SJCRH30 (cell line): ENCODE measurements at regions not wholly inside any gene's neighbourhood (a gene's known extent, or its start where the extent isn't known, plus 50 kb on each side); places are given as distances from the start of the nearest gene placed in this dataset.

Experiments used
- DNase-seq, 2 experiments: peaks; one replicate each; pipeline ENCODE4 v3.0.0-alpha.2; 2015 to 2020
- H3K27ac ChIP-seq: fragments of 250-450 bp; sonication (Bioruptor Pico); 2 replicates; pipeline ENCODE4 v1.5.1; 2020; ENCODE audit warnings: mild to moderate bottlenecking, moderate library complexity
- H3K27me3 ChIP-seq: fragments of 250-450 bp; sonication (Bioruptor Pico); 2 replicates; pipeline ENCODE4 v1.5.1; 2020; ENCODE audit warnings: mild to moderate bottlenecking, moderate library complexity
- H3K36me3 ChIP-seq: fragments of 250-450 bp; sonication (Bioruptor Pico); 2 replicates; pipeline ENCODE4 v1.5.1; 2020; ENCODE audit warnings: mild to moderate bottlenecking, moderate library complexity
- H3K4me1 ChIP-seq: fragments of 250-450 bp; sonication (Bioruptor Pico); 2 replicates; pipeline ENCODE4 v1.5.1; 2020; ENCODE audit warnings: mild to moderate bottlenecking, moderate library complexity
- H3K4me3 ChIP-seq: fragments of 250-450 bp; sonication (Bioruptor Pico); 2 replicates; pipeline ENCODE4 v1.5.1; 2020; ENCODE audit warnings: mild to moderate bottlenecking, moderate library complexity
- H3K9me3 ChIP-seq: fragments of 250-450 bp; sonication (Bioruptor Pico); replicated peaks from 2 replicates; pipeline ENCODE4 v1.5.1; 2020; ENCODE audit warnings: mild to moderate bottlenecking, moderate library complexity

DNA sequence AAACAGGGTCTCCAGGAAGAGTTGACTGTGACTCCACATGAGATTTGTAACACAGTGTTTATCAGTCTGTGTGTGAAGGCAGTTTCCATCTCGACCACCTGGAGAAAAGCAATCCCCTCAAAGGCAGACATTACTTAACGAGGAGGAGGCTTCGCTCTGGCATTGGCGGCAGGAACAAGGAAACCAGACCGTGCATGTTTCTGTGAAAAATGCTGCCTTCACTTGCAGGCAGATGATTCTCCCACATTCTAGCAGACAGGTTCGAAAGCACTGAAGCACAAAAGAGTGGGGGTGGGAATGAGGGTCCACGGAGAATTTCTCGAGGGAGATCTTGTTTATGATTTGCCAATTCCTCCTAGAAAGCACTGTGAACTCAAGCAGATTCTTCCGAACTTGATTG is 414.0 kb downstream of the SLC4A3 start:
- Histone ChIP-seq H3K4me3 (no peak overlapping the region), H3K36me3 (no peaks in the 10 kb centered on the region), H3K27me3 (no peaks in the 10 kb centered on the region), H3K9me3 (no peaks in the 10 kb centered on the region), H3K4me1 (peaks cover 12% of the 10 kb centered on the region), H3K27ac (no peak overlapping the region)
- no peak for DNase-seq

DNA sequence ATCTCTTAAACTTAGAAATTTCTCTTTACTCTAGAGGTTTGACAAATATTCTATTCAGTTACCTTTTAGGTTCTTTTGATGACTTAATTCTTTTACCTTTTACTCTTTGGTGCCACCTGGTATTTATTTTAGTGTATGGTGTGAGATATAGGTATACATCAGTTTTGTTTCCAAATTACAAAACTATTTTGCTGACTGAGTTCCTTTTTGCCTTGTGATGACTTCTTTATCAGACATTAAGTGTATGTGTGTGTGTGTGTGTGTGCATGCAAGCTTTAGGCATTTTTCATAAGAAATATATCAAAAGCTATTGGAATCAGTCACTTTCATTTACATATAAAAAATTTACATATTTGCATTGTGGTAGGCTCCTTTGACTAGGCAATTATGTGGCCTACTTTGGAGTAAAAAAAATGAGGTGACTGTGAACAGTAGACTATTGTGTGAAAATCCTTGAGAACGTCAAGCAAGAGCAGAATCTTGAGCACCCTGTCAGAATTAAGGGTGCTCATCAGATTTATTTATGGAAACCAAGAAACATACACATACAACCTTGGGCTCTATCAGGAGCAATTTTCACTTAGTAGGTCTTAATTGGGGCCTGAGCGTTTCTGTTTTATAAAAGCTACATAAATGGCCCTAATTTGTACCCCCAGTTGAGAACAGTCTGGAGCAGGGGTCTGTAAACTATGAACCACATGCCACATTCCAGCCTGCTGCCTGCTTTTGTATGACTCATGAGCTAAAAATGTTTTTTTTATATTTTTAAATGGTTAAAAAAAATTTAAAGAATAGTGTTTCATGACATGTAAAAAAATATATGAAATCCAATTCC is 415.9 kb downstream of the SLC4A3 start:
- no peaks in the 10 kb centered on the region for H3K36me3 ChIP-seq
- H3K9me3 ChIP-seq = no peaks in the 10 kb centered on the region
- no peaks in the 10 kb centered on the region for H3K27me3 ChIP-seq
- peak in 1 of 2 experiments; percentile 5 for DNase-seq
- H3K27ac ChIP-seq = no peak overlapping the region
- no peak overlapping the region for H3K4me3 ChIP-seq
- peaks cover 12% of the 10 kb centered on the region for H3K4me1 ChIP-seq

DNA sequence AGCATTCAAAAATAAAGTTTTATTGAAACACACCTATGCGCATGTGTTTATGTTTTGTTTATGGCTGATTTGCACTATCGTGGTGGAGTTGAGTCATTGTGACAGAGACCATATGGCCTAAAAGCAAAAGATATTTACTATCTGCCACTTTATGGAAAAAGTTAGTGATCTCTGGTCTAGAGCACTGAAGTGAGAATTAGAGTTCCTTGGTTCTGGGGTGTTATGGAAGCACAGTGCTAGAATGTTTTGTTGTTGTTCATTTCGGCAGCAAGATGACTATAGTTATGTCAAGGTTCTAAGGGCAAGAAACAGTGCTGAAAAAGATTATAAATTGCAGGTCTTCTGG is 416.5 kb downstream of the SLC4A3 start:
- no peaks in the 10 kb centered on the region for H3K36me3 ChIP-seq

DNA sequence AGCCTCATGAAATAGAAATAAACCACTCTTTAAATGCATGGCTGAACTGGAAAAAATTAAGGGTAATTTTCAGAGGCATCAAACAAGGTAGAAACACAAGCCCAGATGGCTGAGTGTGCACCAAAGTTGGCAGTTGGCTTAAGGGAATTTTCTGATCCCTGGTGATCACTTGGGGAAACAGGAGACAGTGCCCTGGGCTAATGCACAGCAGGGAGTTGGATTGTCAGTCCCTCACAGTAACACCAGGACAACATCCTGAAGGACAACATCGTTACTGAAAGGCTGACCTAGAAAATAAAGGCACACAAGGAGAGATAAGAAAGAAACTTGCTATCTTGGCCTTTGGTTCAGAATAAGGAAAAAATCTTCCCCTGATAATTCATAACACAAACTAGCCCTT is 417.0 kb downstream of the SLC4A3 start:
- Histone ChIP-seq H3K4me1 (peaks cover 12% of the 10 kb centered on the region), H3K36me3 (no peaks in the 10 kb centered on the region), H3K4me3 (no peak overlapping the region), H3K27ac (no peak overlapping the region), H3K9me3 (no peaks in the 10 kb centered on the region), H3K27me3 (no peaks in the 10 kb centered on the region)
- DNase-seq = no peak

More for the DNA sequence above, 416.5 kb downstream of the SLC4A3 start:
- peaks cover 12% of the 10 kb centered on the region for H3K4me1 ChIP-seq
- no peak overlapping the region for H3K4me3 ChIP-seq
- DNase-seq = no peak
- H3K9me3 ChIP-seq = no peaks in the 10 kb centered on the region
- no peaks in the 10 kb centered on the region for H3K27me3 ChIP-seq
- H3K27ac ChIP-seq = no peak overlapping the region

DNA sequence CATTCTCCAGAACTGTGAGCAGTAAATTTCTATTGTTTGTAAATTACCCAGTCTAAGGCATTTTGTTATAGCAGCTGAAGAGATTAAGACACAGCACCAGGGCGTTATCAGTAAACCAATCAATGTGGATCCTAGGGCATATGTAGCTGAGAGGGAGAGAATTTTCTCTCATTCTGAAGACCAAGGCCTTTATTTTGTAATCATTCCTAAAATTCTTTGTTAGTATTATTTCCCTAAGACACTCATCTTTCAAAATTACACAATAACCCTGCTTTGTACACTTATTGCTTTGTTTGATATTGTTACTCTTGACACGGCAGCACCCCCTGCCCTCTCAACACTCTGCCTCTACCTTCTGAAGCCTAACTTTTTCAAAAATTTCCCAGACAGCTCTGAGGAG is 419.1 kb downstream of the SLC4A3 start:
- Histone ChIP-seq H3K27me3 (no peaks in the 10 kb centered on the region), H3K27ac (no peak overlapping the region), H3K4me3 (no peak overlapping the region), H3K9me3 (no peaks in the 10 kb centered on the region), H3K4me1 (peaks cover 12% of the 10 kb centered on the region), H3K36me3 (no peaks in the 10 kb centered on the region)
- DNase-seq = no peak

DNA sequence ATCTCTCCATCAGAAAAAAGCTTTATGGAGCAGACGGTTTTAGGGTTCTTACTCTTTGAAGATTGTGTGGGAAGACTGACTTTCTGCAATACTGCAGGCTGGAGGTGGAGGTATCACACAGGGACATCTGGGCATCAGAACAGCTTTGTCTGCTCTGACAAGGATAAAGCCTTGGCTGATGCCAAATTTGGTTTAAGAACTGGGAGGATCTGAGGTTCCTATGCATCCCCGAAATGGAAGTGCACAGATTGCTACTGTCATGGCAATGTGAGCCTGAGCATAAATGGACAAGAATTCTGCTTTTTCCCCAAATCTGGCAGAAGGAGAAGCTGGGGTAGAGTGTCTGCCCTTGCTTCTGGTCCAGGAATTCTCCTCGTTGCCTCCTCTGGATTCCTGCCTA is 424.3 kb downstream of the SLC4A3 start:
- Histone ChIP-seq H3K9me3 (no peaks in the 10 kb centered on the region), H3K4me1 (no peaks in the 10 kb centered on the region), H3K4me3 (no peak overlapping the region), H3K27ac (no peak overlapping the region), H3K27me3 (no peaks in the 10 kb centered on the region), H3K36me3 (no peaks in the 10 kb centered on the region)
- no peak for DNase-seq

DNA sequence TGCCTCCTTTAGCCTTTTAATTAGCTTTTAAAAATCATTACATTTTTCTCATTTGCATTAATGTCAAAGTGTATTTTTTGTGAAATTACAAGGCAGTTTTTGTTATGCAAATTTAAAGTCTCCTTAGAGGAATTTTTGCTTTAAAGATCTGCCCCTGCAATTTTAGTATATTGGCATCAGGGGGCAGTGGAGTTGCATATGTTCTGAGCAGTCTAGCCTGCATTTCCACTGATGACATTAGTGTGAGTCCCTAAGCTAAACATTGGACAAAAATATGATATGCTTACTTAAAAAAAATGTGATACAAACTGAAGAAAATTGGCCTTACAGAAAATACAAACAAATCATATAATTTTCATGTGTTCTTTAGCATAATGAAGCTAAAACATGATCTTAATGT is 426.5 kb downstream of the SLC4A3 start:
- H3K27me3 ChIP-seq = no peaks in the 10 kb centered on the region
- peak in 1 of 2 experiments; percentile 50 for DNase-seq
- no peaks in the 10 kb centered on the region for H3K9me3 ChIP-seq
- H3K4me3 ChIP-seq = no peak overlapping the region
- no peaks in the 10 kb centered on the region for H3K4me1 ChIP-seq
- no peaks in the 10 kb centered on the region for H3K36me3 ChIP-seq
- no peak overlapping the region for H3K27ac ChIP-seq

DNA sequence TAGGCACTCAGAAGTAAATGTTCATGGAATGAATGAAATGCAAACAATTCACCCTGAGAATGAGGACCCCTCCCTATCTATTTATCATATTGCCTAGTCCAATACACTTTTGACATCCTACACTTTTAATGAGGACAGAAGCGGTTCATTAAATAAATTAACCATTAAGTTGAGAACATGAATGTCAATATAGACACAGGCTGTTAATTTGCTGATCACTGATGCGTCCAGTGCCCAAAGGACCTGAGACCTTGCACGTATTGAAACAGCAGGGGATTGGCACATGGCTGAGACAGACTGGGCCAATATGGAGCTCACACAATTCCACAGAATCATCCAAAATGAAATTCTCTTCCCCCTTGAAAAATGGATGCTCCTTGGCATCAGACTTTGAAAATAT is 430.0 kb downstream of the SLC4A3 start:
- no peaks in the 10 kb centered on the region for H3K36me3 ChIP-seq
- no peaks in the 10 kb centered on the region for H3K27me3 ChIP-seq
- H3K4me1 ChIP-seq = no peaks in the 10 kb centered on the region
- DNase-seq = no peak
- no peak overlapping the region for H3K4me3 ChIP-seq
- no peaks in the 10 kb centered on the region for H3K9me3 ChIP-seq
- H3K27ac ChIP-seq = no peak overlapping the region

DNA sequence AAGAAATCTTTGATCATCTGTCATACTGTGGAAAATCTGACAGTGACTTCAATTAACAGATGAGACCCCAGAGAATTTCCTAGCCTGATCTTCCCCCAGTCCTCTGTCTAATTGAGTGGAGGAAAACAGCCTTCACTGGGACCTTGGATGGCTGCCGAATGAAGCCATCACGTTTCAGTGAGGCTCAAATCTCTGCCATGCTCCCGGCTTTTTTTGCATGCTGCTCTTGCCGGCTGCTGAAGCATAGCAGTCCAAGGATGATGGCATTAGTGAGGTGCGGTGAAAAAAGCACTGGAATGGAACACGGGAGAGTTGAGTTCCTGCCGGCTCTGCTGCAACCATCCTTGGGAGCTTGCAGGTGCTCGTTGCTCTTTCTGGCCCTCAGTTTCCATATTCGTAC is 430.5 kb downstream of the SLC4A3 start:
- no peak for DNase-seq
- Histone ChIP-seq H3K27me3 (no peaks in the 10 kb centered on the region), H3K9me3 (no peaks in the 10 kb centered on the region), H3K4me3 (no peak overlapping the region), H3K27ac (no peak overlapping the region), H3K4me1 (no peaks in the 10 kb centered on the region), H3K36me3 (no peaks in the 10 kb centered on the region)

DNA sequence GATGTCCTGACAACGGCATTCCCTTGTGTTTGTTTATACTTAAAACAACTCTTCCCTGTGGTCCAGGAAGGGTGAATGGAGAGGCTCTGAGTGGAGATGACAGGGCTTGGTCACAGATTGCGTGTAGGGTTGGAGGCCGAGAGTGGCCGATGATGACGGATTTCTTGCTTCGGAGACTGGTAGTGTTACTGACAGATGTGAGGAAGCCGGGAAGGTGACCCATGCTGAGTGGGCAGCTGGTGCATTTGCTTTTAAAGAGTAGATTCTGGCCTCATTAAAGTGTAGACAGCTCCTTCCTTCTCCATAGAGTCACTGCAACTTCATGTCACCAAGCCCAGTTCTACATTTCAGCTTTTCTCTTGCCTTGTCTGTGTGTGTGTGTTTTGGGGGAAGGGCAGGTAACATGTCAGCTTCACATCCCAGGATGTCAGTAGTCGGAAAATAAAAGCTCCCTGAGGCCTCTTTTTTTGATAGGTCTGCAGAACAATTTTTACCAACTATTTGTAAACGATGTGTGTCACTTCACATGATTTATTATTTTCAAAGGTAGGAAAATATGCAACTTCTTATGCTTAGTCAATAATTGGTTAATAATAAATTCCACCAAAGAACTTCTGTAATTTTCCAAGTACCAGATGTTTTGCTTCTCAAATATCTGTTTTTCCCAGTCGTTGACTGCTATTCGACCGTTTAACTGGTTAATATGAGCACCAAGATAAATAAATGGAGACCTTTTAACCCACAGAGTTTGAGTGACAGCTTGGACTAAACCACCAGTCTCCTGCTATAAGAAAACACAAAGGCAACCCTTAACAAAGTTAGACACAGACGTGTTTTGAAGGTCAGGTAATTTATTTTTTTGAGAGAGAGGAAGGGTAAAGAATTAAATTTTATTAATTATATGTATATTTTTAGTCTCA is 436.9 kb downstream of the SLC4A3 start:
- no peak for DNase-seq
- no peak overlapping the region for H3K27ac ChIP-seq
- H3K36me3 ChIP-seq = no peaks in the 10 kb centered on the region
- no peaks in the 10 kb centered on the region for H3K27me3 ChIP-seq
- no peaks in the 10 kb centered on the region for H3K4me1 ChIP-seq
- H3K4me3 ChIP-seq = no peak overlapping the region
- no peaks in the 10 kb centered on the region for H3K9me3 ChIP-seq

DNA sequence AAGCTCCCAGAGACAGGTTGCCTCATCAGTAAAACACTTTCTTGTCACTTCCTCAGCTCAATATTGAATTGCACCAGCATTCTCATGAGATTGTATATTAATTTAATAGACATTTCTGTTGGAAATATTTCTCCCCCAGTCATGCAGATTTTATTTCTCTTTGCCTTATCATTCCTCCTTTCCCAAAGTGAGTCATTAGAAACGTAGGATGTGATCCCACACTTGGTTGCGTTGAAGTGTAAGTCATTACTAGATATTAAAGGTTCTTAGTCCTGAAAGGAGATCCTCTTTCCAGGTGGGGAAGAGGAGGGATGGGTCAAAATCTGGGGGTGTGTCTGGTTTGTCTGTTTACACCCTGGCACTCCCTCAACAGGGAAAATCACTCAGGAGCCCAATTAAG is 438.2 kb downstream of the SLC4A3 start:
- Histone ChIP-seq H3K27ac (no peak overlapping the region), H3K9me3 (no peaks in the 10 kb centered on the region; the same call in 1 of the 2 replicates), H3K4me1 (no peaks in the 10 kb centered on the region), H3K27me3 (no peaks in the 10 kb centered on the region), H3K4me3 (no peak overlapping the region), H3K36me3 (no peaks in the 10 kb centered on the region)
- no peak for DNase-seq

DNA sequence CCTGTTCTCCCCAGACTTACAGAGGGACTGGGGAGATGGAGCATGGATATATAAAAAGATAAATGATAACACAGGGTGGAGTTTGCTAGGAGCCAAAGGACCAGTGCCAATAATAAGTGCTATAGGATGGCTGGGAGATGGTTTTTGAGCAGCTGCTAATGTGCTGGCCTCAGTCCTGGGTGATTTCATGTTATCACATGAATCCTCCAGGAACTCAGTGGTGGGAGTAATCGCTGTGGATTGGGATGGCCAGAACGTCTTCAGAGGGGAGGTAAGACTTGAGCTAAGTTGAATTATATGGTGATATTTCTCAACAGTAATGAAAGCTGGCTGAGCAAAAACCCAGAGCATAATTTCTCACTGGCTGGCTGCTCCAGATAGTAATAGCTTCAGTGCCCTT is 441.4 kb downstream of the SLC4A3 start:
- Histone ChIP-seq H3K27ac (no peak overlapping the region), H3K36me3 (no peaks in the 10 kb centered on the region), H3K27me3 (no peaks in the 10 kb centered on the region; the same call in 1 of the 2 replicates), H3K4me3 (no peak overlapping the region), H3K4me1 (no peaks in the 10 kb centered on the region), H3K9me3 (no peaks in the 10 kb centered on the region; the same call in 1 of the 2 replicates)
- no peak for DNase-seq

DNA sequence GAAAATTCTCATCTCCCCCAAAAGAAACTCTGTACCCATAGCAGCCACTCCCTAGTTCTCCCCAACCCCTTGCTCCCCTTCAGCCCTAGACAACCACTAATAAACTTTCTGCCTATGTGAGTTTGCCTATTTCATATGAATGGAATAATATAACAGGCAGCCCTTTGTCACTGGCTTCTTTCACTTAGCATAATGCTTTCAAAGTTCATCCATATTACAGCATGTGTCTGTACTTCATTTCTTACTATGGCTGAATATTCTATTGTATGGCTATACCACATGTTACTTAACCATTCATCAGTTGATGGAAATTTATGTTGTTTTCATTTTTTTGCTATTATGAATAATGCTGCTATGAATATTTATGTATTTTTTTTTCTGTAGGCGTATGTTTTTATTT is 442.9 kb downstream of the SLC4A3 start:
- Histone ChIP-seq H3K36me3 (no peaks in the 10 kb centered on the region), H3K27ac (no peak overlapping the region), H3K4me1 (no peaks in the 10 kb centered on the region), H3K4me3 (no peak overlapping the region), H3K9me3 (no peaks in the 10 kb centered on the region; the same call in 1 of the 2 replicates), H3K27me3 (no peaks in the 10 kb centered on the region; the same call in 1 of the 2 replicates)
- DNase-seq = no peak

DNA sequence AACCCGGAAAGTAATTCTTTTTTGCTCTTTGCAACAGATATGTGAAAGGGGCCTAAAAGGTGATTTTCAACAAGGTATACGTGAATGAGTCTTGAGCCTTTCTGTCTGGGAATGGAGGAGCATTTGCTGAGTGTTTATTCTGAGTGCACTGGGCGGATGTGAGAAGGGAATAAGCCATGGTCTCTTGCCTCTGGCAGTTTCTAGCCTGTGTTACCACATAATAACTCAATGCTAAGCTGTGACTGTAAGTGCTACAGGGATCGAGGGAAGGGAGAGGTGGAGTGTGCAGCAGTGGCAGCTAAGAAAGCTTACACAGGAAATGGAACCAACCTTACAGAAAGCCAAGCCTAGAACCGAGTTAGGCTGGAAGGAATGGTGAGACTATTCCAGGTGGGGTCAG is 444.3 kb downstream of the SLC4A3 start:
- Histone ChIP-seq H3K4me3 (no peak overlapping the region), H3K9me3 (no peaks in the 10 kb centered on the region; the same call in 1 of the 2 replicates), H3K4me1 (no peaks in the 10 kb centered on the region), H3K36me3 (no peaks in the 10 kb centered on the region), H3K27ac (no peak overlapping the region), H3K27me3 (no peaks in the 10 kb centered on the region; the same call in 1 of the 2 replicates)
- no peak for DNase-seq

DNA sequence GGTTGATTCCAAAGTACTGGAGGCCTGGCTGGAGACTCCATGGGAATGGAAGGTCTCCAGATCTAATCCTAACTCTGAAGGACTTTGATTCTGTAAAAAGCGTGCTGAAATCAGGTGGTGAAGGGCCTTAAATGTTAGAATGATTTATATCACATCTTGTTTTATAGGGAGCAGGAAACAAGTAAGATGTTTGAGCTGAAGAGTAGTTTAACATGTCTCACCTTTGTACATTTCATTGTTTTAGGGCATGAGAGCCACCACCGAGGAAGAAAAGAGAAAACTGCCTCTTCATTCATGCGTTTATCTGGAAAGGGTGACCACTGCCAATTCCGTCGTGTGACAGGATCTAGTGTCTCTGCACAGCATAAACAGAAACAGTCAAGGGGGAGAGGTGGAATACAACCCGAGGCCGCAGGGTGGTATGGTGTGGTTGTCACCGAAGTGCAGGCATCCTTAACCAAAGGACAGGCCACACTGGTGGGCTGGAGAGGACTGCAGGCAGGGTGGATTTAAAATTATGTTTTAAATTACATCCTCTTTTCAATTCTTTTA is 445.3 kb downstream of the SLC4A3 start:
- no peaks in the 10 kb centered on the region for H3K4me1 ChIP-seq
- H3K27me3 ChIP-seq = peaks cover 5% of the 10 kb centered on the region; the same call in 1 of the 2 replicates
- no peaks in the 10 kb centered on the region for H3K36me3 ChIP-seq

More for the DNA sequence above, 445.3 kb downstream of the SLC4A3 start:
- Histone ChIP-seq H3K4me3 (no peak overlapping the region), H3K9me3 (no peaks in the 10 kb centered on the region; the same call in 1 of the 2 replicates), H3K27ac (no peak overlapping the region)
- DNase-seq = no peak
